ENCODE measurements at regions not wholly inside any gene's neighbourhood (a gene's known extent, or its start where the extent isn't known, plus 50 kb on each side); places are given as distances from the start of the nearest gene placed in this dataset.

DNA sequence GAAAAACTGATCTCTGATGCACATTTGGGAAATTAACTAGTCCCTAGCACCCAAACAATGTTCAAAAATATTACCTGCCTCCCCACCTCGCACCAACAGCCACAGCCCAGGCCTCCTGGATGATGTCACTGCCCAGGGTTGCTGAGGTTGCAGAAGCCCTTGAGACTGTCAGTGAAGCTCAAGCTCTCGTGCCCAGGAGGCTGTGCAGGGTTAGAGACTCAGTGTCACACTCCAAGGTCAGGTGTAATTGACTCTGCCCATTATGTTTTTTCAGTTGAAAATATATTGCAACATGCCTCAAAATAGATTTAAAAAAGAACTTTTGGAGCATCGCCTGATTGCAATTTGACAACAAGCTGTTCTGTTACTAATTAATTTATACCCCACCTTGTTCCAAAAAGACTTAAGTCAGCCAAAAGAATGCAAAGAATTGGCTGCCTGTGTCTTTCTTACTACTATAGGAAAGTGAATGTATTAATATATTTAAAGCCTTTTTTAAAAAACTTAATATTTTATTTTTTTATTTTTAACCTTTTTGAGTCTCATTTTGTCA lies 72.3 kb downstream of the CMAS start:
- TF ChIP-seq, protein P1, sequence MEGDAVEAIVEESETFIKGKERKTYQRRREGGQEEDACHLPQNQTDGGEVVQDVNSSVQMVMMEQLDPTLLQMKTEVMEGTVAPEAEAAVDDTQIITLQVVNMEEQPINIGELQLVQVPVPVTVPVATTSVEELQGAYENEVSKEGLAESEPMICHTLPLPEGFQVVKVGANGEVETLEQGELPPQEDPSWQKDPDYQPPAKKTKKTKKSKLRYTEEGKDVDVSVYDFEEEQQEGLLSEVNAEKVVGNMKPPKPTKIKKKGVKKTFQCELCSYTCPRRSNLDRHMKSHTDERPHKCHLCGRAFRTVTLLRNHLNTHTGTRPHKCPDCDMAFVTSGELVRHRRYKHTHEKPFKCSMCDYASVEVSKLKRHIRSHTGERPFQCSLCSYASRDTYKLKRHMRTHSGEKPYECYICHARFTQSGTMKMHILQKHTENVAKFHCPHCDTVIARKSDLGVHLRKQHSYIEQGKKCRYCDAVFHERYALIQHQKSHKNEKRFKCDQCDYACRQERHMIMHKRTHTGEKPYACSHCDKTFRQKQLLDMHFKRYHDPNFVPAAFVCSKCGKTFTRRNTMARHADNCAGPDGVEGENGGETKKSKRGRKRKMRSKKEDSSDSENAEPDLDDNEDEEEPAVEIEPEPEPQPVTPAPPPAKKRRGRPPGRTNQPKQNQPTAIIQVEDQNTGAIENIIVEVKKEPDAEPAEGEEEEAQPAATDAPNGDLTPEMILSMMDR (IDR thresholded peaks at IDR 0.05): no peak
- TF ChIP-seq POLR2A (IDR thresholded peaks at IDR 0.05): no peak
